Colonic mucosa (tissue), 4 donors: ENCODE measurements at regions not wholly inside any gene's neighbourhood (a gene's known extent, or its start where the extent isn't known, plus 50 kb on each side); places are given as distances from the start of the nearest gene placed in this dataset.
"Not testable (repeated sequence)": the region's sequence is repeated elsewhere in the genome, so short reads cannot be mapped to it uniquely, and the experiment has no call there.

Source experiments
- DNase-seq: peaks from one replicate; pipeline ENCODE4 v3.0.0-alpha.2; 2020
- H3K27ac ChIP-seq: fragments of 200-600 bp; one replicate; pipeline ENCODE4 v1.8.0; 2021
- H3K27me3 ChIP-seq: fragments of 200-600 bp; one replicate; pipeline ENCODE4 v1.8.0; 2021
- H3K36me3 ChIP-seq: fragments of 200-600 bp; one replicate; pipeline ENCODE4 v1.8.0; 2021
- H3K4me1 ChIP-seq: fragments of 200-600 bp; one replicate; pipeline ENCODE4 v1.8.0; 2021; ENCODE audit warnings: mild to moderate bottlenecking
- H3K4me3 ChIP-seq: fragments of 200-600 bp; one replicate; pipeline ENCODE4 v1.8.0; 2021
- H3K9ac ChIP-seq, 2 donors: one replicate each; pipeline ENCODE4 v1.7.0; 2013; ENCODE audit warnings: control low read depth in 2 of 2, low read depth in 2 of 2, low read length in 2 of 2
- H3K9me3 ChIP-seq: fragments of 200-600 bp; one replicate; pipeline ENCODE4 v1.8.0; 2021
- intact Hi-C: fragments of 100-400 bp; cut with DNase I; formaldehyde crosslinking; loops from one replicate; pipeline ENCODE4 v1.14.1; 2022
- TF ChIP-seq, protein P1 (sequence below): fragments of 200-600 bp; IDR thresholded peaks from one replicate; pipeline ENCODE4 v1.8.0; 2022; ENCODE audit warnings: antibody characterized with exemption, mild to moderate bottlenecking
- donor health status: healthy.
- donor health status: DM: no; HTN: no; CAD: no.
- donor health status: DM: no; HTN: no; CAD: no.

DNA sequence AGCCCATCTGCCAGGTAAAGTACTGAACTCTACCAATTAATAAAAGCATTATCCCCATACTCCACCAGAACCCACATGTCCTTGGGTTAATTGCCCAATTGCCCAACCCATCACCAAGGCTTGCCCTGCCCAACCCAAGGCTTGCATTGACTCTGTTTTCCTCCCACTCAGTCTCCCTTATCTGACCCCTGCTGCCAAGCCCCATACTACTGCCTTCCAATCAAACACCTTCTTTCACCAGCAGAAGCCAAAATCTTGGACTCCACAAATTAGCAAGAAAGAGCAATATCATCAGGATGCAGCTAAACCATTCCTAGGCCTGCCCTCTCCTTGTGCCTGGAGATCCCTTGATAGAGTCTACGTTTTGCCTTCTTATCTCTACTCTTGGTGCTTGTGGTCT is 602.9 kb downstream of the NTRK3 start:
- intact Hi-C loops = no loop called here
- H3K27ac ChIP-seq = no peak overlapping the region
- no peaks in the 10 kb centered on the region for H3K4me1 ChIP-seq
- DNase-seq = no peak
- H3K36me3 ChIP-seq = no peaks in the 10 kb centered on the region
- H3K4me3 ChIP-seq = no peak overlapping the region
- H3K27me3 ChIP-seq = no peaks in the 10 kb centered on the region
- H3K9me3 ChIP-seq = no peaks in the 10 kb centered on the region
- H3K9ac ChIP-seq = no peak overlapping the region
- TF ChIP-seq, protein P1, sequence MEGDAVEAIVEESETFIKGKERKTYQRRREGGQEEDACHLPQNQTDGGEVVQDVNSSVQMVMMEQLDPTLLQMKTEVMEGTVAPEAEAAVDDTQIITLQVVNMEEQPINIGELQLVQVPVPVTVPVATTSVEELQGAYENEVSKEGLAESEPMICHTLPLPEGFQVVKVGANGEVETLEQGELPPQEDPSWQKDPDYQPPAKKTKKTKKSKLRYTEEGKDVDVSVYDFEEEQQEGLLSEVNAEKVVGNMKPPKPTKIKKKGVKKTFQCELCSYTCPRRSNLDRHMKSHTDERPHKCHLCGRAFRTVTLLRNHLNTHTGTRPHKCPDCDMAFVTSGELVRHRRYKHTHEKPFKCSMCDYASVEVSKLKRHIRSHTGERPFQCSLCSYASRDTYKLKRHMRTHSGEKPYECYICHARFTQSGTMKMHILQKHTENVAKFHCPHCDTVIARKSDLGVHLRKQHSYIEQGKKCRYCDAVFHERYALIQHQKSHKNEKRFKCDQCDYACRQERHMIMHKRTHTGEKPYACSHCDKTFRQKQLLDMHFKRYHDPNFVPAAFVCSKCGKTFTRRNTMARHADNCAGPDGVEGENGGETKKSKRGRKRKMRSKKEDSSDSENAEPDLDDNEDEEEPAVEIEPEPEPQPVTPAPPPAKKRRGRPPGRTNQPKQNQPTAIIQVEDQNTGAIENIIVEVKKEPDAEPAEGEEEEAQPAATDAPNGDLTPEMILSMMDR = no peak

DNA sequence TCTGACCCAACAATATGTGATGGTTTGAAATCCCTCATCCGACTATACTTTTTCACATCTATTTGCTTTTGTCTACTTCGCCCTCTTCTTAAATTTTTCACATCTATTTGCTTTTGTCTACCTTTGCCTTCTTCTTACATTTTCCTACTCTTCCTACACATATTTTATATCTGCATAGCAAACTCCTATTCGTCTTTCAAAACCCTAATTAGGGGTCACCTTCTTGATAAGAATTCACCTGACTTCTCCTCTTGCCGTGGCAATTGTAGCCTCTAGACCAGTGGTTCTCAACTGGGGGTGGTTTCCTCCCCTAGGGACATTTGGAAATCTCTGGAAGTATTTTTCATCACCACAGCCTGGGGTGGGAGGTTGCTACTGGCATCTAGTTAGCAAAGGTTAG is 607.4 kb downstream of the NTRK3 start:
- Histone ChIP-seq H3K9me3 (no peaks in the 10 kb centered on the region), H3K27me3 (no peaks in the 10 kb centered on the region), H3K27ac (no peak overlapping the region), H3K4me3 (no peak overlapping the region), H3K4me1 (no peaks in the 10 kb centered on the region), H3K36me3 (no peaks in the 10 kb centered on the region), H3K9ac (no peak overlapping the region)
- no peak for DNase-seq
- intact Hi-C loops = no loop called here
- TF ChIP-seq, protein P1 = no peak

DNA sequence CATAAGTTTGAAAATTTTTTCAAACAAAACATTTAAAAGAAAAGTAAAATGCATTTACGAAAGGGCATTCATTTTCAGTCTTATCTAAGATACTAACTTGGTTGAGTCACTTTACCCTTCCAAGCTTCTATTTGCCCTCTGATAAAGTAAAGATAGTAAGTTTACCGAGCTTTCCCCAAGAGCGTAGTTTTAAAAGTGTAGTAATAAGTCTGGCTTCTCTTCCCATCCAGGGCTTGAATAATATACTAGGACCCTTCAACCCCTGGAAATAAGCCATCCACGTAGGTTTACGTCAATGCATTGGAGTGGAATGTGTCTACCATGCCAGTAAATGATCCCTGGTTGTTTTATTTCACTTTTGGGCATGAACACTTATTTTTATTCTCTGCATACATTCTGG is 608.3 kb downstream of the NTRK3 start:
- H3K9me3 ChIP-seq = no peaks in the 10 kb centered on the region
- no peak for DNase-seq
- H3K4me1 ChIP-seq = no peaks in the 10 kb centered on the region
- no peak overlapping the region for H3K4me3 ChIP-seq
- TF ChIP-seq, protein P1 = no peak
- H3K27ac ChIP-seq = no peak overlapping the region
- no peaks in the 10 kb centered on the region for H3K36me3 ChIP-seq
- H3K9ac ChIP-seq = no peak overlapping the region
- intact Hi-C loops = no loop called here
- no peaks in the 10 kb centered on the region for H3K27me3 ChIP-seq

DNA sequence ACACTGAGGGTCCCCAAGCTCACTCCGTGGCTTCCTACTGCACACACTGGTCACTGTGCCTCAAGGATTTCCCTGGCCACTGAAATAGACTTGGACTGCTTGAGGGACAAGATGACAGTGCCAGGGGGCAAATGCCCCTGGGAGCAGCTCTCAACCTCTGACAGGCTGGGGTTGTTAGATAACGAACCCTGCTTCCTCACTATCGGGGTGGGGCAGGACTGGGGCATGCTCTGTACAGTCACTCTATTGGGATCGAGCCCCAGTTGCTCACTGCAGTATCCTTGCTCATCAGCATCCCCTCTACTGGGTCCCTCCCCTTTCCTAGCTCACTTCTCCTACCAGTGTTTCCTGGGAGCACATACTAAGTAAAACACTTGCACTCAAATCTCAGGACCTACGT is 610.8 kb downstream of the NTRK3 start:
- Histone ChIP-seq H3K27ac (no peak overlapping the region), H3K27me3 (no peaks in the 10 kb centered on the region), H3K9me3 (no peaks in the 10 kb centered on the region), H3K9ac (no peak overlapping the region), H3K4me3 (no peak overlapping the region), H3K36me3 (no peaks in the 10 kb centered on the region), H3K4me1 (no peaks in the 10 kb centered on the region)
- intact Hi-C loops = no loop called here
- DNase-seq = no peak
- TF ChIP-seq, protein P1 = no peak

DNA sequence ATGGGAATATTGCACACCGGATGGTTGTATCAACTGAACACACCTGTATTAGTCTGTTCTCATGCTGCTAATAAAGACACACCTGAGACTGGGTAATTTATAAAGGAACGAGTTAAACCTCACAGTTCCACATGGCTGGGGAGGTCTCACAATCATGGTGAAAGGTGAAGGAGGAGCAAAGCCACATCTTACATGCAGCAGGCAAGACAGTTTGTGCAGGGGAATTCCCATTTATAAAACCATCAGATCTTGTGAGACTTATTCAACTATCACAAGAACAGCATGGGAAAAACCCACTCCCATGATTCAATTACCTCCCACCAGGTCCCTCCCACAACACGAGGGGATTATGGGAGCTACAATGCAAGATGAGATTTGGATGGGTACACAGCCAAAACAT is 613.5 kb downstream of the NTRK3 start:
- H3K4me3 ChIP-seq, H3K4me1 ChIP-seq, intact Hi-C loops, H3K36me3 ChIP-seq, H3K9ac ChIP-seq, DNase-seq, H3K27me3 ChIP-seq, H3K27ac ChIP-seq, H3K9me3 ChIP-seq: not testable (repeated sequence)

DNA sequence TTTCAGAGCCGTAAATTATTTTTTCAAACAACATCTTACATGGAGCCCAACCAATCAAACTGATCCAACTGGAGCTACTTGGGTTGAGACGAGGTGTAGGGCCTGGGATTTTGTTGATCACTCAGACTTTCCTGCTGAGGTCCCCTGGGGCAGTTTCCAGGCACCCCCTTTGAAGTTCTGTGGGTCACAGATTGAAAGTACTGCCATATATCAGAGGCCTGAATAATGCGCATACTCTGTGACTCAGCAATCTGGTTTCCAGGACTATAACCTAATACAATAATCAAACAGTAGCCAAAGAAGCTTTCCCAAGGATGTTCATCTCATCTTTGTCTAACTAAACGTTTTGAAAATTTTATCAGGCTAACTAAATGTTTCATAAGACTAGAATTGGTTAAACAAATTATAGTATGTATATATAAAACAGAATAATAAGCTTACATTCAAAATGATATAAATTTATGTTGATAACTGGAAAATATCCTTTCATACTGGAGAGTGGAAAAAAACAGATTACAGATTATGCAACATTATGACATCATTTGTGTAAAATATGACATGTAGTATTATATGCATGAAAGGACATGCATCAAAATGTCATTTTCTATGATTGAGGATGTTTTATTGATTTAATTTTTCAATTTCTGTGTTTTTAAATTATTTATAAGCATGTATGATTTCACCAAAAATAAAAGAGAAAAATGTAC is 617.1 kb downstream of the NTRK3 start:
- DNase-seq = no peak
- H3K27me3 ChIP-seq = no peaks in the 10 kb centered on the region
- no peak overlapping the region for H3K27ac ChIP-seq
- H3K4me1 ChIP-seq = no peaks in the 10 kb centered on the region
- H3K4me3 ChIP-seq = no peak overlapping the region
- TF ChIP-seq, protein P1 = no peak
- intact Hi-C loops = no loop called here
- H3K36me3 ChIP-seq = no peaks in the 10 kb centered on the region
- H3K9ac ChIP-seq = no peak overlapping the region
- no peaks in the 10 kb centered on the region for H3K9me3 ChIP-seq
